ENCODE measurements at regions not wholly inside any gene's neighbourhood (a gene's known extent, or its start where the extent isn't known, plus 50 kb on each side); places are given as distances from the start of the nearest gene placed in this dataset.

DNA sequence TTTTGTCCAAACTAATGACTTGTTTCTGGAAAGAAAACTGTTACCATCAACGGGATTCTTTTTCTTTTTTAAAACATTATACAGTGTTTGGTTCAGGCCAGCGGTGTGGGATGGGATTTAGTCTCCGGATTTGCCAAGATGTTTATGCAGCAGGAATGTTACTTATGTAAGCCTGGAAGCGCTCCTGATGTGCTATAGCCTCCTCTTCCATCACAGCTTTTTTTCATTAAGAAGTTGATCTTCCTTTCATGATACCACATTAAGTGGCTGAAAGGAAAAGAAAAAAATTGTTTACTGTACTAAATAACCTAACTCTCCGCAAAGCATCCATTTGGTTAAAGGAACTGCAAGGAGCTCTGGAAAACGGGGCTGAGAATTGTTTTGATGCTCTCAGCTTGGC is 120.5 kb upstream of the ALDH1A3 start:
- WGBS: 31% methylated on average over 6 of the region's 6 CpGs
- no peaks in the 10 kb centered on the region for H3K4me1 ChIP-seq (ENCODE audit: control insufficient read depth in 4 of 4, insufficient read depth in 4 of 4, low read length in 3 of 4)
- H3K36me3 ChIP-seq (ENCODE audit: control insufficient read depth in 4 of 4, insufficient read depth in 3 of 4, low read depth in 1 of 4, low read length in 3 of 4): no peaks in the 10 kb centered on the region
- peaks cover 0 to 5% (median under 1%) of the 10 kb centered on the region in 4 donors for H3K27me3 ChIP-seq (ENCODE audit: control insufficient read depth in 4 of 4, insufficient read depth in 4 of 4, low read length in 3 of 4)
- peaks cover 0 to 2% (median 0%) of the 10 kb centered on the region in 4 donors for H3K9me3 ChIP-seq (ENCODE audit: control insufficient read depth in 4 of 4, low read length in 3 of 4)
- H3K9ac ChIP-seq (ENCODE audit: low read depth in 1 of 2, low read length in 2 of 2): no peak overlapping the region
- TF ChIP-seq, protein P1, sequence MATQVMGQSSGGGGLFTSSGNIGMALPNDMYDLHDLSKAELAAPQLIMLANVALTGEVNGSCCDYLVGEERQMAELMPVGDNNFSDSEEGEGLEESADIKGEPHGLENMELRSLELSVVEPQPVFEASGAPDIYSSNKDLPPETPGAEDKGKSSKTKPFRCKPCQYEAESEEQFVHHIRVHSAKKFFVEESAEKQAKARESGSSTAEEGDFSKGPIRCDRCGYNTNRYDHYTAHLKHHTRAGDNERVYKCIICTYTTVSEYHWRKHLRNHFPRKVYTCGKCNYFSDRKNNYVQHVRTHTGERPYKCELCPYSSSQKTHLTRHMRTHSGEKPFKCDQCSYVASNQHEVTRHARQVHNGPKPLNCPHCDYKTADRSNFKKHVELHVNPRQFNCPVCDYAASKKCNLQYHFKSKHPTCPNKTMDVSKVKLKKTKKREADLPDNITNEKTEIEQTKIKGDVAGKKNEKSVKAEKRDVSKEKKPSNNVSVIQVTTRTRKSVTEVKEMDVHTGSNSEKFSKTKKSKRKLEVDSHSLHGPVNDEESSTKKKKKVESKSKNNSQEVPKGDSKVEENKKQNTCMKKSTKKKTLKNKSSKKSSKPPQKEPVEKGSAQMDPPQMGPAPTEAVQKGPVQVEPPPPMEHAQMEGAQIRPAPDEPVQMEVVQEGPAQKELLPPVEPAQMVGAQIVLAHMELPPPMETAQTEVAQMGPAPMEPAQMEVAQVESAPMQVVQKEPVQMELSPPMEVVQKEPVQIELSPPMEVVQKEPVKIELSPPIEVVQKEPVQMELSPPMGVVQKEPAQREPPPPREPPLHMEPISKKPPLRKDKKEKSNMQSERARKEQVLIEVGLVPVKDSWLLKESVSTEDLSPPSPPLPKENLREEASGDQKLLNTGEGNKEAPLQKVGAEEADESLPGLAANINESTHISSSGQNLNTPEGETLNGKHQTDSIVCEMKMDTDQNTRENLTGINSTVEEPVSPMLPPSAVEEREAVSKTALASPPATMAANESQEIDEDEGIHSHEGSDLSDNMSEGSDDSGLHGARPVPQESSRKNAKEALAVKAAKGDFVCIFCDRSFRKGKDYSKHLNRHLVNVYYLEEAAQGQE (IDR thresholded peaks at IDR 0.05): no peak
- TF ChIP-seq JUND (IDR thresholded peaks at IDR 0.05) (no peak), SP1 (IDR thresholded peaks at IDR 0.05) (no peak), YY1 (IDR thresholded peaks at IDR 0.05) (no peak), HNF4A (conservative IDR thresholded peaks at IDR 0.05) (no peak), MAX (IDR thresholded peaks at IDR 0.05) (no peak), GABPA (IDR thresholded peaks at IDR 0.05 in 1 of 2, conservative IDR thresholded peaks at IDR 0.05 in 1 of 2) (no peak), FOXA2 (IDR thresholded peaks at IDR 0.05) (no peak), ZBTB33 (IDR thresholded peaks at IDR 0.05) (no peak), FOXA1 (IDR thresholded peaks at IDR 0.05) (no peak)
- TF ChIP-seq, protein P2, sequence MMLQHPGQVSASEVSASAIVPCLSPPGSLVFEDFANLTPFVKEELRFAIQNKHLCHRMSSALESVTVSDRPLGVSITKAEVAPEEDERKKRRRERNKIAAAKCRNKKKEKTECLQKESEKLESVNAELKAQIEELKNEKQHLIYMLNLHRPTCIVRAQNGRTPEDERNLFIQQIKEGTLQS (IDR thresholded peaks at IDR 0.05): no peak
- H3K27ac ChIP-seq (ENCODE audit: low read depth in 1 of 2, low read length in 2 of 2): no peak overlapping the region
- H3K4me3 ChIP-seq (ENCODE audit: low read depth in 1 of 3, low read length in 3 of 3): no peak overlapping the region
- no peak for DNase-seq (ENCODE audit: low spot score)

GRCh38 chr15:100759698-100760356 is 119.8 kb upstream of the ALDH1A3 start:
- no peak overlapping the region for H3K27ac ChIP-seq (ENCODE audit: low read depth in 1 of 2, low read length in 2 of 2)
- no peaks in the 10 kb centered on the region for H3K36me3 ChIP-seq (ENCODE audit: control insufficient read depth in 4 of 4, insufficient read depth in 3 of 4, low read depth in 1 of 4, low read length in 3 of 4)
- peaks cover 0 to 2% (median 0%) of the 10 kb centered on the region in 4 donors for H3K9me3 ChIP-seq (ENCODE audit: control insufficient read depth in 4 of 4, low read length in 3 of 4)
- DNase-seq (ENCODE audit: low spot score): no peak
- no peaks in the 10 kb centered on the region for H3K4me1 ChIP-seq (ENCODE audit: control insufficient read depth in 4 of 4, insufficient read depth in 4 of 4, low read length in 3 of 4)
- WGBS: 22% methylated on average over 12 of the region's 12 CpGs
- no peak overlapping the region for H3K9ac ChIP-seq (ENCODE audit: low read depth in 1 of 2, low read length in 2 of 2)
- H3K27me3 ChIP-seq (ENCODE audit: control insufficient read depth in 4 of 4, insufficient read depth in 4 of 4, low read length in 3 of 4): peaks cover 0 to 5% (median under 1%) of the 10 kb centered on the region in 4 donors
- H3K4me3 ChIP-seq (ENCODE audit: low read depth in 1 of 3, low read length in 3 of 3): no peak overlapping the region
- TF ChIP-seq ZBTB33 (IDR thresholded peaks at IDR 0.05) (no peak), JUND (IDR thresholded peaks at IDR 0.05) (no peak), HNF4G (IDR thresholded peaks at IDR 0.05) (no peak), RXRA (IDR thresholded peaks at IDR 0.05) (no peak), FOXA1 (IDR thresholded peaks at IDR 0.05) (no peak), EGR1 (IDR thresholded peaks at IDR 0.05; ENCODE audit: low read depth in 2 of 2) (no peak), HNF4A (conservative IDR thresholded peaks at IDR 0.05) (no peak), CTCF (IDR thresholded peaks at IDR 0.05; ENCODE audit: low read depth, low read length, missing input control) (no peak), GABPA (IDR thresholded peaks at IDR 0.05 in 1 of 2, conservative IDR thresholded peaks at IDR 0.05 in 1 of 2) (no peak), RAD21 (IDR thresholded peaks at IDR 0.05) (no peak), SP1 (IDR thresholded peaks at IDR 0.05) (no peak), NR2F2 (IDR thresholded peaks at IDR 0.05) (no peak), YY1 (IDR thresholded peaks at IDR 0.05) (no peak)
- TF ChIP-seq, protein P1 (IDR thresholded peaks at IDR 0.05): no peak

All from liver (tissue), 8 donors.